HG02938 (cell line): ENCODE measurements at regions not wholly inside any gene's neighbourhood (a gene's known extent, or its start where the extent isn't known, plus 50 kb on each side); places are given as distances from the start of the nearest gene placed in this dataset.

Source experiments
- ATAC-seq: cut with Tn5 transposase; IDR thresholded peaks from one replicate; pipeline ENCODE4 v1.9.1; 2021; ENCODE audit warnings: mild to moderate bottlenecking, moderate library complexity; ENCODE audit not compliant: unreplicated experiment

GRCh38 chr13:72536714-72537394 is 190.6 kb downstream of the MZT1 start:
- ATAC-seq = no peak

- ATAC-seq = no peak
These were observed 192.3 kb downstream of the MZT1 start for GRCh38 chr13:72534951-72535640.

DNA sequence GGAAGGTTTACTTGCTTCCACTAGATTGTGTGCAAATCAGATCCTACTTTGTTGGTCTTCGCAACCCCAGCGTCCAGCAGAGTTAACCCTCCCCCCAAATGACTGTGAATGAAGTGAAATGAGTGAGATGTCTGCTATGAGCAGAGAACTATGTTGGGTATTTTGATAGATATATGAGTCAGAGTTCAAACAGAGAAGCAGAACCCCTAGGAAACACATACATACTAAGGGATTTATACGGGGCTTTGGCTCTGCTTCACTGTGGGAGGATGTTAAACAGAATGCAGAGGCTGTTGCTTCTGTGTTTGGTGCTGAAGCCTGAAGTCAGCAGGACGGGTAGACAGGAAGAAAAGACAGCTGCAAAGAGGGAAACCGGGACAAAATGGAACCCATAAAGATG is 197.0 kb downstream of the MZT1 start:
- ATAC-seq = no peak

DNA sequence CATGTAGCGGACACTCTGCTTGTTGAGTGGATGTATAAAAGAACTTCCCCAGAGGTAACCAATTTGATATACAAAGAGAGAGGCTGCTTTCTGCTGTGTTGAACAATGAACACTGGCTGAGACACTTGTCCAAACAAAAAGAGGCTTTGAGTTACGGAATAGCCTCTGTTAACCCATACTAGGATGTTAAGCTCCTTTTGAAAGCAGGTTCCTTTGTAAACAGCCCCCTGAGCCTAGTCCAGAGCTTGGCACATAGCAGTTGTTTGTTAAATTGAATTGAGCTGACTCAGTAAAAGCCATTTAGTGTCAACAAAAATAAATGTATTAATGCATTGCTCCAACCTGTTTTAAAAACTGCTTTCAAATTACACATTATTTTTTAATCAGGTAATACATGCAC is 200.1 kb downstream of the MZT1 start:
- ATAC-seq = no peak

DNA sequence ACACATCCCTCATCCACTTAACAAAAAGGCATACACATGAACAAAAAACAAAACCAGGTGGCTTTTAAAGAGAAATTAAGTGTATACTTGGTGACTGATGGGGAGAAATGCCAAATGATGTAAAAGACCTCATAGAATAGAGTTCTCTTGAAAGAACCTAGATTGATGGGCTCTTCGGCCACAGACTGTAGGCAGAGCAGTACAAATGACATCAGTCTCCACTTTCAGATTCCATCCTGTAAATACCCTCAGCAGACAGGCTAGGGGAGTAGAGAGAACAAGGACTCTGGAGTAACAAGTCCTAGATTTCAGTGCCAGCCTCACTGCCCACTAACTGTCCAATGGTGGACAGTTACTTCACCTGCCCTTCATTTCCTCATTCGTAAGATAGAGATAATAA is 203.8 kb downstream of the MZT1 start:
- ATAC-seq = no peak

GRCh38 chr13:72523049-72523448 is 204.4 kb downstream of the MZT1 start:
- ATAC-seq = no peak

DNA sequence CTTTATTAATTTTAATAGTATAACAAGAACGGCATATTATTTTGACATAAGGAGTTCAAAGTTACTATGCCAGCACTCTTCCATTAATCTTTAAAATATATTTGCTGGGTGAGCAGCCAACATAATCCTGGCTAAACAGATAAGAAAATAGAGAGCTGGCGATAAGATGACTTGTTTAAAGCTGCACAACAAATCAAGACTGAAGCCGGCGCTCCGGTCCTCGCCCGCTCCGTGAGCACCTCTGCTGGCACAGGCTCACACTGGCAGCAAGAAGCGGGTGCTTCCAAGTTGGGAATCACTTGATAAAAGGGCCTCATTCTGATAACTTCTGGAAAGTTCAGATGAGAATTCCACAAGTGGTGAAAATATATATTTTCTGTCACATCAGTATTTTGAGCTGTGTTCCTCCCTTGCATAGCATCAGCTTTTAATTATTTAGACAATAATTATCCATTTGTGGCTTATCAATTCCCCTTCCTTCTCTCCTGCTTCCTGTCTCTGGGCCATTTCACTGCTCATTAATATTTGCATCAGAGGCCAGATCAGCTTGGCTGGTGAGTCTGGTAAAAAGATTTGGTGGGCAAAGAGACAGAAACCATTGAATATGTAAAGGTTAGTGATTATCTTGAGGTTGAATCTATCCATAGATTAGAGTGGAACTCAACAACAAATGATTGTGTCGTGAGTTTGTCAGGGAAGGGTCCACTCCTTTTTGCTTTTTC is 205.3 kb downstream of the MZT1 start:
- ATAC-seq = no peak

DNA sequence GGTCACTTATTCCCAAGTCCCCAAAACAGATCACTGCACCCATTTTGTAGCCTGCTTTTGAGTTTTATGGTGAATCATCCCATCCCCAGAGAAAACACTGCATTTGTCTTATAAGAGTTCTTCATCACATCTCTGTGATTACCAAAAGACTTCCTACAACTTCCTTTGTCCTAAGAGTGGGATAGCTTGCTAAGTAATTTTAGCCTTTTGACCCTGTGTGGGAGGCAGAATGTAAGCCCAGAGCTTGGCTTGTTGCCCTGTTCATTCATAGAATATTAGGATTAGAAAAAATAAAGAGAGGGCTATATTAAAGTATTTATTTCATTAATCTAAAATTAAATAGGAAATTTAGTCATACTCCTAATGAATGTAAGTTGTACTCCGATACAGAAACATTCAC is 213.3 kb downstream of the MZT1 start:
- ATAC-seq = no peak

GRCh38 chr13:72508392-72508791 is 219.0 kb downstream of the MZT1 start:
- ATAC-seq = no peak

- no peak for ATAC-seq
These were observed 219.8 kb downstream of the MZT1 start for GRCh38 chr13:72507416-72508199.

DNA sequence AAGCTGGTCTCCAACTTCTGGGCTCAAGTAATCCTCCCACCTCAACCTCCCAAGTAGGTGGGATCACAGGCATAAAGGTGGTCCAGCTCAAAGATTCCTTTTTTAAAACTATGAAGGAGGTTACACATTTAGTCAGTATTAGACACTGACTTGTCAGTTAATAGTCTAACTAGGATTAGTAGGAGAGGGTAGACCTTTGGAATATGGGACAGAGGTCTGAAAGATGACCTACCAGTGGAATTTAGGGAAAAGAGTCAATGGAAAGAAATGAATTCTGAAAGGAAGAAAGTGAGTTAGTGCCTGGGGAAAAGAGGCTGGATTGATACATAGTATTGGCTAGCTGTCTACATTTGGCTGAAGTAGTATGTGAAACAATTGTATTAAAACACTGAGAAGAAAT is 220.7 kb downstream of the MZT1 start:
- ATAC-seq = no peak

DNA sequence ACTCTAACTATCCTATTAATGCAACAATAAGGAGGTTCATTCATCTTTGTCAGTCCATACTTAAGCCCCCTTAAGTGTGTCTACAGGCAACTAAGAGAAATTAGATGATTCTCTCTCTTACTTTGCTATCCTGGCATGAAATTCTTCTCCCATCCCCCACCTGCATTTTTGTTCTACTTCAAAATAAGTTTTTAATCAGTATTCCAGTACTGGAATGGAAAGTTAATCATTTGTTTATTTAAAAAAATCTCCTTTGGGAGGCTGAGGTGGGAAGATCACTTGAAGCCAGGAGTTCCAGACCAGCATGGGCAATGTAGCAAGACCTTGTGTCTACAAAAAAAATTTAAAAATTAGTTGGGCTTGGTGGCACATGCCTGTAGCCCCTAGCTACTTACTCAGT is 222.1 kb downstream of the MZT1 start:
- ATAC-seq = no peak

DNA sequence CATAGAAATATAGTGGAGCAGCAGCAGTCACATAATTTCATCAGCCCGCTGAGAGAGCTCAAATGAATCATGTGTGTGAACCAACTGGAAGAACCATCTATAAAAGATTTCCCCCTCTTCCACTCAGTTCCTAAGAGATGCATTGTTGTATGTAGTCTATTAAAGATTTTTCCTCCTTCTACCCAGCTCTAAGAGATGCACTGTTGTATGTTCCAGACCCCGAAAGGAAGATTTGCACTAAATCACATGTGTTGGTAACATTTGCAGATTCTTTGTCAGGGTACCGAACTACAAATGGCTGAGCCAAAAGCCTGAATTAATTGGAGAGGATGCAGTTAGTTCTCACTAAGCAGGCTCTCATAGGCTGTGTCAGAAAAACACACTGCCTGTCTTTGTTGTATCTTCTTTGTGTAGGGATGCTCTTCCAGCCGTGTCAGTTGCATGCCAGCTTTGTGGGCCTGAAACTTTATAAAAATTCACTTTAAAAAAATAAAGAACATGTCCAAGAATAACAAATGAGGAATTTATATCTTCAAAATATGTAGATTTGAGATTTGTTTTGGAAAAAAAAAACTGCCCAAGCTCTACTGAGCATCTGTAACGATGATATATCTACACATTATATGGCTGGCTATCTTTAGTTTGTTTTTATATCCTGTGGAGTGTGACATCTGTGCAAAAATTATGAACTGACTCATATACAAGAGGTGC is 223.1 kb downstream of the MZT1 start:
- no peak for ATAC-seq

DNA sequence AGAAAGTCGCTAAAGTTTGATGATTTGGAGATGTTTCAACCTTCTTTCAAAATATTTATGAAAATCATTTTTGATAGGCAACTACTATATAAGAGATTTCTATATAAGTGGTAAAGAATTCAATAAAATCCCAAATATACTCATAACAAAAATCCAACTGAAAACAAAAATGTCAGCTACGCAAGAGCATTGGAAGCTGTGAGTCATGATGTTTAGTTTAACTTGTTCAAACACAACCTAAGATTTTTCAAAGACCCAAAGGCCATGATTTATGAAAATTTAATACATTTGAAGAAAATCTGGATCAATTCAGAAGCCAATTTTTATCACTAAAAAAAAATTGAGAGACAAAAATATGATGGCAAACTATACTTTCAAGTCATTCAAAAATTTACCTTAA is 226.6 kb downstream of the MZT1 start:
- no peak for ATAC-seq

- no peak for ATAC-seq
These were observed 231.7 kb downstream of the MZT1 start for GRCh38 chr13:72495681-72496080.

DNA sequence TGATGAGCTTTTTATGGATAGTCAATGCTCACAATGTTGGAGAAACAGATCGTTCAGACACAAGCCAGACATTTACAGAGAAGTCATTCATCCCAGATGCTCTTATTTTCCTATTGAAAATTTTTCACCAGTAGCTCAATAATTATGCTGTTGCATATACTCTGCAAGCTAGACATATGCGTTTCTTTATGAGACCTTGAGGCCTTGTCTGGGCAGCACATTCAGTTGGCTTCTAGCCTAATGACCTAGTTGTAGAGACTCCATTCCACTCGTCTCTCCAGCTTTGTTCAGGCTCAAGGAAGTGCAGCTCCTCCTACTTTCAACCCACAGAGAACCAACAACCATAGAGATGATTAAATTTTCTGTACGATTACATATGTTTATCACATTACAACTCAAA is 237.7 kb downstream of the MZT1 start:
- ATAC-seq = no peak

GRCh38 chr13:72473321-72473720 is 254.1 kb downstream of the MZT1 start:
- ATAC-seq = no peak

DNA sequence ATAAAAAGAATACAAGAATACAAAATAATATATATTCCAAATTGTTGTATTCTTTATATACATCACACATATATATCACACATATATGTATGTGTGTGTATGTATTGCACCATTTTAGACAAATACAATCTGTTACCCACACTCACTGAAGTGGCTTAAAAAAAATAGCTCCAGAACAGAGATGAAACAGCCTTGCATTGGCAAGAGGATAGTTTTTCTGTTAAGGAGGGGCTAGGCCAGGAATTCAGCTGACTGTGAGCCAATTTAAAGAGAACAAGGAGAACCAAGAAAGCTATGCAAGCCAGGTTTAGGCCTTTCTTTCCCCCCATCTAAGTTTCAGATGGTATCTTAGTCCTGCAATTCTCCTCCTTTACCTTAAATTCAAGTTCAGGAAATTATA is 257.5 kb downstream of the MZT1 start:
- no peak for ATAC-seq

DNA sequence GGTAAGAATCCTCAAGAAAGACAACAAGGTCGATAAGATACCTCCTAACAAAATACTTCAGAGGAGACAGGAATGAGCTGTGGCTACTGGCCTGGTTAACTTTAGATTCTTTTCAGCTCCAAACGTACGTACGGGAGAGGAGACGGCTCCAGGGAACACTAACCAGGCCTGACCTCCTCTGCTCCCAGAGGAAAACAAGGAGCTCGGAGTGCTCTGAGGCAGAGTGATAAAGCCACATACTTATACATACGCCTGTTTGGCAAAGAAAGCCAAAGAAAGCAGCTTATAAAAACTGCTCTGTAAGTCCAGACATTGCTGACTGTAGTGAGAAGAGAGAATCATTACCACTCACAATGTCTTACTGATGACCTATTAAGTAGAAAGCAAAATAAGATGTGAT is 263.9 kb downstream of the MZT1 start:
- ATAC-seq = no peak

- no peak for ATAC-seq
These were observed 264.7 kb downstream of the MZT1 start for GRCh38 chr13:72462726-72463125.

DNA sequence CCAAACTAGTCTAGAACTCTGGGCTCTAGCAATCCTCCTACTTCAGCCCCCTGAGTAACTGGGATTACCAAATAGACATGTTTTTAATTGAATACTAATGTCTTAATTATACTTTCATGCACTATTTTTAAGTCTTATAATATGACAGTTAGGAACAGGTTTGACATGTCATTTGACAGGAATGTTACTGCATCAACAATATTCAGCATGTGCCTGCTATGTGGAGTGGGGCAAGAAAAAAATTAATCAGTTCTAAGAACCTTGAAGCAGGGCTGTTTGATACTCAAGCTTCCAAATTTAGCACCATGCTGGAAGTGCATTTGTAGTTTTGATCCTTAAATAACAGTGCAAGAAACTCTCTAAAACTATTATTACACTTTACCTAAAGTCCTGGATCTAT is 265.3 kb downstream of the MZT1 start:
- no peak for ATAC-seq
